EH (cell line): ENCODE measurements at regions not wholly inside any gene's neighbourhood (a gene's known extent, or its start where the extent isn't known, plus 50 kb on each side); places are given as distances from the start of the nearest gene placed in this dataset.
A peak's percentile ranks its signal among the peaks of the same experiment; 100 is the strongest.
"Not testable (repeated sequence)": the region's sequence is repeated elsewhere in the genome, so short reads cannot be mapped to it uniquely, and the experiment has no call there.

Experiments
- DNase-seq: peaks from one replicate; pipeline ENCODE4 v3.0.0-alpha.2; 2015; ENCODE audit warnings: low read depth

- no peak for DNase-seq
Measured at GRCh38 chr21:35982717-35983116, 77.6 kb downstream of the SETD4 start.

DNA sequence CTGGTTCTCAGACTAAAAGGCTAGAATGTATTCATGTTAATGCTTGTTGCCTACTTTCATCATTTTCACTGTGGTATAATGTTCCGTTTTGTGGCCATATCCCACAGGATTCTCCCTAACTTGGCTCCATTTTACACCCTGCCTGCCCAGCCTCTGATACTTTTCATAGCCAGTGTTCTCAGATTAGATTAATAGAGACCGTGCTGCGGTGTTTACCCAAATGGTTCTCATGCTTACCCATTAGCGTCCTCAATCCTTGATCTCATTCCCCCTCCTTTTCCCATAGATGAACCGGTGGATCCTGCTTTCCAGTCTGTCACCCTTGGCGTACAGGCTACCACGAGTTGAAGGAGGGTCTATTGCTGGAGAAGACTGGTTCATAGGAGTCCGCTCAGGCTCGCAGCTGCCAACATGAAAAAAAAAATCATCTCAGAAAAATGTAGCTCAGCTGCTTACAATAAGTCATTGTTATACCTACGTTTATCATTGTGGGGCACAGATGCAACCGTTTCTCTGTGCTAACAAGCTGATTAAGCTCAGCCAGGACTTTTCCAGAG is 78.7 kb downstream of the SETD4 start:
- DNase-seq = no peak

- DNase-seq = no peak
Measured at GRCh38 chr21:35980821-35981220, 79.5 kb downstream of the SETD4 start.

- DNase-seq = not testable (repeated sequence)
Measured at GRCh38 chr21:35977860-35978259, 82.5 kb downstream of the SETD4 start.

- no peak for DNase-seq
Measured at GRCh38 chr21:35976929-35977328, 83.4 kb downstream of the SETD4 start.

- no peak for DNase-seq
Measured at GRCh38 chr21:35976481-35976880, 83.8 kb downstream of the SETD4 start.

DNA sequence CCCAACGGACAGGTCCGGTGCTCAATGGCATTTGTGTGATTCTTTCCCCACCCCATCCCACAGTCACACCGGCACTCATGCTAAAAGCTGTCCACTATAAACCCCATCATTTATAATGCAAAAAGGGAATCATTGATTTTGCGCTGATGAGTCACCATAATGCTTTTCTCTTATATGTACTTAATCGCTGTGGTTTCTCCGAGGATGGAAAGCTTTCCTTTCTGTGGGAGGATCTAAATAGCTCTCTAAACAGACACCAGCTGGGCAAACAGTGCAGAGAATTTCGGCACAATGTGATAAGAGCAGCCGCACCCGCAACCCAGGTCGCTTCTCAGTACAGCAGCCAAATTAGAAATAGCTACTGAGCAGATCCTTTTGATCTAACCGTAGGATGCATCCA is 85.6 kb downstream of the SETD4 start:
- peak; percentile 33 for DNase-seq

DNA sequence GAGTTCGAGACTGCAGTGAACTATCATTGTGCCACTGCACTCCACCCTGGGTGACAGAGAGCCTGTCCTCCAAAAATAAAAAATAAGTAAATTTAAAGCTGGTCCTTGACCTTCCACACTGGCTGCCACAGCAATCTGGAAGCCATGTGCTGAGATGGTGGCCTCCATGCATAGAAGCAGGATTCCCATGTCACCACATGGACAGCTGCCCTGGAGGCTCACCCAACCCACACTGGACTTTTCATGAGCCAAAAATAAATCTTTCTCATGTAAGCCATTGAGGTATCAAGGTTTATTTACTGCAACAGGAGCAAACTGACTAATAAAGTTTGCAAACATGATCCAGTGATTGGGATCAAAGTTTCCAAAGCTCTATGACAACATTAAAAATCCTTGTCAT is 88.5 kb downstream of the SETD4 start:
- no peak for DNase-seq

DNA sequence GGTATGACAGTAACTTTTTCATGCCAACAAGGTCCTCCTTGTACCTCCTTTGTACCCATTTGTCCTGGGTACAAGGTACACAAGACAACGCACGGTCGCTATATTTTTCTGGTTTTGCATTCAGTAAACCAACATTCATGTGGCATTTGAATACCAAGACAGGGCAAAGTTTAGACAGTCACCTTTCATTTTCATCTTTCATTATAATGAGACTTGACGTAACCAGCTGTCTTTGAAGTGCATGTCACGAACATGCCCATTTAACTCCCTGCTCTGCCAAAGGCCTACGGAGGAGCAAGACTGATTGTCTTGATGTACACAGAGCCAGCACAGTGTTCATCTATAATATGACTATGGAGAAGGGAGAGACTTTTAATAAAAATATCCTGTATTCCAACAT is 91.0 kb downstream of the SETD4 start:
- no peak for DNase-seq

- DNase-seq = no peak
Measured at GRCh38 chr21:35968564-35968963, 91.8 kb downstream of the SETD4 start.

- DNase-seq = no peak
Measured at GRCh38 chr21:35965699-35966098, 94.6 kb downstream of the SETD4 start.

DNA sequence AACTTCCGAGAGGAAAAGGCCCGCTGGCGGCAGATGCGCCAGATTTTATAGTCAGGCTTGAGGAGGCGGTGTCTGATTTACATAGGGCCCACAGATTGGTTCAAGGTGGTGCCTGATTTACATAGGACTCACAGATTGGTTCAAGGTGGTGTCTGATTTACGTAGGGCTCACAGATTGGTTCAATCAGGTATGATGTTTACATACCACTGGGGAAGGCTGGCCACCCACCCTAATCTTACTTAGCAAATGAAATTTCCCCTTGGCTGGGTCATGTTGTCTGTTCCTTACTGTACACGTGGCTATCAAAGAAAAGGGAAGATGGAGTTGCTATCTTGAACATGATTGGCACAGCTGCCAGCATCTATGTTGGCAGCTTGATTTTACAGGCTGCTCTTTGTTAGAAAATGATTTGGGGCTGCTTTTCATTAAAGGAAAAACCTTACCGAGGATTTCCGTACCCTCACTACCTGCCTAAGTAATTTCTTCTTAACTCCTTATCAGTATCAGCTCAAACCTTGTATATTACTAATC is 96.3 kb downstream of the SETD4 start:
- DNase-seq = peak; percentile 86

DNA sequence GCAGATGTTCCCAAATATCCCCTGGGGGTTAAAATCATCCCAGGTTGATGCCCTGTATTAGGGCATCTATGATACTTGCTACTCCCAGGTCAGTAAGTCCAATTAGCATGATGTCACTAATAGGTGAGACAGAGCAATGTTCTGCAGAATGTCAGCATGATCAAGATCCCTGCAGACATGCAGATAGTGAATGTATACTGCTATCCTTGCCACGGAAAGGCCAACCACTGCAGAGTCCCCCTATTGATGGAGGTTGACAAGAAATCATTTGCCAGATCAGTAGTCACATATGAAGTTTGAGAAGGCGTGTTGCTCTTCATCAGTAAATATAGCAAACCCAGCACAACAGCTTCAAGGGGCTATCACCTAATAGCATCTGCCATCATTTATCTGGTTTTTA is 97.4 kb downstream of the SETD4 start:
- DNase-seq = no peak

- DNase-seq = no peak
Measured at GRCh38 chr21:35954066-35954465, 106.3 kb downstream of the SETD4 start.

GRCh38 chr21:35953597-35953996 is 106.7 kb downstream of the SETD4 start:
- DNase-seq = no peak

- no peak for DNase-seq
Measured at GRCh38 chr21:35952651-35953340, 107.5 kb downstream of the SETD4 start.

GRCh38 chr21:35948982-35949381 is 111.3 kb downstream of the SETD4 start:
- DNase-seq = no peak

DNA sequence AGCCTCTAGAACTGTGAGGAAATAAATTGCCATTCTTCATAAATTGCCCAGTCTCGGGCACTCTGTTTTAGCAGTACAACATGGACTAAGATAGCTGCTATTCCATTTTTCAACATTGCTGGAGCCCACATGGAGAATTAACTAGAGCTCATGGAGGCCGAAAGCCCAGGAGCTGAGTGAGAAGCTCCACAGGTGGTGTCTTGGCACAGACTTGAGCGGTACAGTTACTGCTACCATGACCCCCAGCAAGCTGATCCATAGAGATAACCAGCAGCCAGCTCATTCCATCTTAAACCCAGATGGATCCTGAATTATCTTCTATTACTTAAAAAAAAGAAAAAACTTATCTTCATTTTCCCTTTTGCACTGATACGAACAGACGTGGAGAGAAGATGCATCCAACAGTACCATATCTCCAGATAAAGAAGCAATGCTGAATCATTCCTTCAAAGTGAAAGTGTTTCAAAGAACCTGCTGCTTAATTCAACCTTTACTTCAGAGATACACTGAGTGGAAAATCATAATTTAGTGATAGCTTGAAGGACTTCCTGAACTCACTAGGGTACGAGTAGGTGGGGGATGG is 115.1 kb downstream of the SETD4 start:
- DNase-seq = no peak

DNA sequence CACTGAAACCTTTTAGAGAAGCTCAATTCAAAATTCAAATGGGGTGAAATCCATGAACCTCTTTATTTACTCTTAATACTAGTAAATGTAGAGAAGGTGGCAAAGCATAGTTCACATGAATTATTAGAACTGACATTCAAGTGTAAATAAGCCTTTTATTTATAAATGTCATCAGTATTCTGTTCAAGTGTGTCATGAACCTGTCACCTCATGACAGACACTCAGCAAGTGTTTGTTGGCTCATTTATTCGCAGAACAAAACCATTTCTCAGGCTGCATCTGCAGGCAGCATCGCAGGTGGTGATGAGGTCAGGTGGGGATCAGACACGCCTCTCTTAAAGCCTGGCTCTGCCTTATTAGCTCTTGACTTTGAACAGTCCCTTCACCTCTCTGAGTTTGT is 116.6 kb downstream of the SETD4 start:
- no peak for DNase-seq

GRCh38 chr21:35942211-35943144 is 117.8 kb downstream of the SETD4 start:
- no peak for DNase-seq

- peak; percentile 82 for DNase-seq
Measured at GRCh38 chr21:35940074-35940927, 120.0 kb downstream of the SETD4 start.
